Stomach (tissue), 4 donors: ENCODE measurements at regions not wholly inside any gene's neighbourhood (a gene's known extent, or its start where the extent isn't known, plus 50 kb on each side); places are given as distances from the start of the nearest gene placed in this dataset.

Experiments used
- CTCF ChIP-seq, 7 experiments: fragments of 450-650 bp in 4 of 7; fragments of 200-600 bp in 3 of 7; sonication (generic) in 3 of 7; IDR thresholded peaks; one replicate each; pipeline ENCODE4 v1.5.1; 2016 to 2019; ENCODE audit warnings: antibody characterized with exemption in 7 of 7, control low read depth in 2 of 7, mild to moderate bottlenecking in 1 of 7
- EP300 ChIP-seq: sonication (generic); formaldehyde crosslinking; IDR thresholded peaks from one replicate; pipeline ENCODE4 v1.6.1; 2017; ENCODE audit warnings: antibody characterized with exemption
- POLR2A ChIP-seq, 4 donors: fragments of 450-650 bp; IDR thresholded peaks; one replicate each; pipeline ENCODE4 v1.6.1; 2016; ENCODE audit warnings: antibody characterized with exemption in 4 of 4, control low read depth in 2 of 4, mild to moderate bottlenecking in 1 of 4, moderate library complexity in 1 of 4
- POLR2AphosphoS5 ChIP-seq, 3 donors: sonication (generic); formaldehyde crosslinking; IDR thresholded peaks; one replicate each; pipeline ENCODE4 v1.6.1; 2016; ENCODE audit warnings: antibody characterized with exemption in 3 of 3

- TF ChIP-seq EP300 (no peak), CTCF (IDR thresholded peaks at IDR 0.05) (no peak), POLR2A (IDR thresholded peaks at IDR 0.05) (no peak), POLR2AphosphoS5 (IDR thresholded peaks at IDR 0.05) (no peak)
Observed at GRCh38 chr10:94218493-94219183, 144.1 kb downstream of the NOC3L start.
